ENCODE measurements at regions not wholly inside any gene's neighbourhood (a gene's known extent, or its start where the extent isn't known, plus 50 kb on each side); places are given as distances from the start of the nearest gene placed in this dataset.

DNA sequence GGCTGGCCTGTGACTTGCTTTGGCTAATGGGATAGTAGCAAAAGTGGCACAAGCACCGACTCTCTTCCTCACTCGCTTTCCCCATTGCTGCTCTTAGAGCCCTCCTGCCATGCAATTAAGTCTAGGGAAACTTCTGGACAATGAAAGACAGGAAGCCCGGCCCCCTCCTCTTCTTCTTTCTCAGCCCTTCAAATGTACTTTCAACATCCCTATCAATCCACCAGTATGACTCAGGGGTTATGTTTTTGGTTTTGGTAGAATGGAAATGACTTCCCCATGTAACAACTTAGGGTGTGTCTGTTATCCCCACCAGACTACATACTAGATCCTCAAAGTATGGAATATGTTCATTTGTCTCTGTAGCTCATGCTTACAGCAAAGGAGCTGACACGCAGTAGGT lies 139.0 kb upstream of the GDF10 start:
- TF ChIP-seq, protein P1, sequence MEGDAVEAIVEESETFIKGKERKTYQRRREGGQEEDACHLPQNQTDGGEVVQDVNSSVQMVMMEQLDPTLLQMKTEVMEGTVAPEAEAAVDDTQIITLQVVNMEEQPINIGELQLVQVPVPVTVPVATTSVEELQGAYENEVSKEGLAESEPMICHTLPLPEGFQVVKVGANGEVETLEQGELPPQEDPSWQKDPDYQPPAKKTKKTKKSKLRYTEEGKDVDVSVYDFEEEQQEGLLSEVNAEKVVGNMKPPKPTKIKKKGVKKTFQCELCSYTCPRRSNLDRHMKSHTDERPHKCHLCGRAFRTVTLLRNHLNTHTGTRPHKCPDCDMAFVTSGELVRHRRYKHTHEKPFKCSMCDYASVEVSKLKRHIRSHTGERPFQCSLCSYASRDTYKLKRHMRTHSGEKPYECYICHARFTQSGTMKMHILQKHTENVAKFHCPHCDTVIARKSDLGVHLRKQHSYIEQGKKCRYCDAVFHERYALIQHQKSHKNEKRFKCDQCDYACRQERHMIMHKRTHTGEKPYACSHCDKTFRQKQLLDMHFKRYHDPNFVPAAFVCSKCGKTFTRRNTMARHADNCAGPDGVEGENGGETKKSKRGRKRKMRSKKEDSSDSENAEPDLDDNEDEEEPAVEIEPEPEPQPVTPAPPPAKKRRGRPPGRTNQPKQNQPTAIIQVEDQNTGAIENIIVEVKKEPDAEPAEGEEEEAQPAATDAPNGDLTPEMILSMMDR (IDR thresholded peaks at IDR 0.05): no peak
- no peak for TF ChIP-seq POLR2AphosphoS5 (IDR thresholded peaks at IDR 0.05)

All from sigmoid colon (tissue), 4 donors.